H9 (cell line): ENCODE measurements at regions not wholly inside any gene's neighbourhood (a gene's known extent, or its start where the extent isn't known, plus 50 kb on each side); places are given as distances from the start of the nearest gene placed in this dataset.

Experiments
- DNase-seq: peaks from one replicate; pipeline ENCODE4 v3.0.0-alpha.2; 2017
- H2AFZ ChIP-seq: one replicate; pipeline ENCODE4 v1.6.1; 2013; ENCODE audit warnings: mild to moderate bottlenecking, low read length, control low read depth, moderate library complexity
- H2AK5ac ChIP-seq: 2 replicates; pipeline ENCODE4 v1.6.1; 2013; ENCODE audit warnings: low read length, control low read depth, mixed read lengths; ENCODE audit not compliant: insufficient read length
- H2BK120ac ChIP-seq: one replicate; pipeline ENCODE4 v1.6.1; 2013; ENCODE audit warnings: low read depth, mild to moderate bottlenecking, low read length, control low read depth, inconsistent platforms; ENCODE audit not compliant: poor library complexity, severe bottlenecking
- H2BK12ac ChIP-seq: 2 replicates; pipeline ENCODE4 v1.6.1; 2013; ENCODE audit warnings: low read length, control low read depth, mixed read lengths, low read depth; ENCODE audit not compliant: insufficient read length
- H2BK15ac ChIP-seq: 2 replicates; pipeline ENCODE4 v1.6.1; 2013; ENCODE audit warnings: low read depth, low read length, control low read depth
- H2BK20ac ChIP-seq: one replicate; pipeline ENCODE4 v1.6.1; 2013; ENCODE audit warnings: low read depth, mild to moderate bottlenecking, low read length, control low read depth, inconsistent platforms; ENCODE audit not compliant: poor library complexity, severe bottlenecking
- H2BK5ac ChIP-seq: 2 replicates; pipeline ENCODE4 v1.6.1; 2013; ENCODE audit warnings: low read length, control low read depth, mixed read lengths; ENCODE audit not compliant: insufficient read length
- H3K14ac ChIP-seq: 2 replicates; pipeline ENCODE4 v1.6.1; 2013; ENCODE audit warnings: low read length, control low read depth; ENCODE audit not compliant: insufficient read depth
- H3K18ac ChIP-seq: 2 replicates; pipeline ENCODE4 v1.6.1; 2013; ENCODE audit warnings: low read depth, mild to moderate bottlenecking, mixed read lengths, low read length, control low read depth; ENCODE audit not compliant: insufficient read length
- H3K23ac ChIP-seq: 2 replicates; pipeline ENCODE4 v1.6.1; 2013; ENCODE audit warnings: low read length, control low read depth, mixed read lengths, low read depth; ENCODE audit not compliant: insufficient read length
- H3K23me2 ChIP-seq: 2 replicates; pipeline ENCODE4 v1.6.1; 2013; ENCODE audit warnings: low read depth, mild to moderate bottlenecking, mixed read lengths, low read length, control low read depth; ENCODE audit not compliant: insufficient read length, poor library complexity, severe bottlenecking
- H3K27ac ChIP-seq: 2 replicates; pipeline ENCODE4 v1.5.1; 2013; ENCODE audit warnings: low read length, control low read depth, mixed read lengths, low read depth; ENCODE audit not compliant: insufficient read length
- H3K27me3 ChIP-seq: 2 replicates; pipeline ENCODE4 v1.6.1; 2013; ENCODE audit warnings: low read length, control low read depth, inconsistent platforms; ENCODE audit not compliant: insufficient read depth
- H3K4ac ChIP-seq: 2 replicates; pipeline ENCODE4 v1.6.1; 2013; ENCODE audit warnings: low read depth, mild to moderate bottlenecking, control low read depth, inconsistent platforms, low read length, moderate library complexity
- H3K4me1 ChIP-seq: 2 replicates; pipeline ENCODE4 v1.6.1; 2013; ENCODE audit warnings: low read length, control low read depth, inconsistent platforms; ENCODE audit not compliant: insufficient read depth
- H3K4me2 ChIP-seq: 2 replicates; pipeline ENCODE4 v1.6.1; 2013; ENCODE audit warnings: low read length, control low read depth, mixed read lengths; ENCODE audit not compliant: insufficient read length, insufficient read depth
- H3K56ac ChIP-seq: 2 replicates; pipeline ENCODE4 v1.6.1; 2013; ENCODE audit warnings: low read depth, mild to moderate bottlenecking, mixed read lengths, low read length, control low read depth; ENCODE audit not compliant: insufficient read length
- H3K79me1 ChIP-seq: 2 replicates; pipeline ENCODE4 v1.6.1; 2013; ENCODE audit warnings: low read depth, mild to moderate bottlenecking, moderate library complexity, low read length, control low read depth, inconsistent platforms; ENCODE audit not compliant: insufficient read depth, poor library complexity, severe bottlenecking
- H3K79me2 ChIP-seq: 2 replicates; pipeline ENCODE4 v1.6.1; 2013; ENCODE audit warnings: low read length, control low read depth, inconsistent platforms; ENCODE audit not compliant: insufficient read depth
- H3K9ac ChIP-seq: 2 replicates; pipeline ENCODE4 v1.6.1; 2013; ENCODE audit warnings: low read length, control low read depth, mixed read lengths; ENCODE audit not compliant: insufficient read length; ENCODE audit errors: extremely low read depth
- H3K9me3 ChIP-seq: one replicate; pipeline ENCODE4 v1.6.1; 2013; ENCODE audit warnings: low read depth, low read length, inconsistent platforms; ENCODE audit not compliant: control insufficient read depth
- H3T11ph ChIP-seq: one replicate; pipeline ENCODE4 v1.6.1; 2013; ENCODE audit warnings: mild to moderate bottlenecking, low read length, control low read depth, inconsistent platforms
- H4K20me1 ChIP-seq: one replicate; pipeline ENCODE4 v1.6.1; 2013; ENCODE audit not compliant: control insufficient read depth, insufficient read length, insufficient read depth
- H4K5ac ChIP-seq: 2 replicates; pipeline ENCODE4 v1.6.1; 2013; ENCODE audit warnings: low read depth, mild to moderate bottlenecking, mixed read lengths, low read length, control low read depth; ENCODE audit not compliant: insufficient read length
- H4K8ac ChIP-seq: replicated peaks from 2 replicates; pipeline ENCODE4 v1.6.1; 2013; ENCODE audit warnings: low read length, control low read depth, mixed read lengths, low read depth; ENCODE audit not compliant: insufficient read length
- H4K91ac ChIP-seq: 2 replicates; pipeline ENCODE4 v1.6.1; 2013; ENCODE audit warnings: low read depth, mild to moderate bottlenecking, moderate library complexity, mixed read lengths, low read length, control low read depth; ENCODE audit not compliant: insufficient read length
- H3K27ac Mint-ChIP-seq, 3 experiments: 2 replicates in 2 of 3; 3 replicates in 1 of 3; pipeline ENCODE4 v1.8.0; 2020 to 2021; ENCODE audit warnings: mixed read lengths in 3 of 3, mild to moderate bottlenecking in 1 of 3, moderate library complexity in 1 of 3
- H3K27me3 Mint-ChIP-seq: 2 replicates; pipeline ENCODE4 v1.8.0; 2021; ENCODE audit warnings: low read depth, mild to moderate bottlenecking, moderate library complexity, mixed read lengths
- H3K36me3 Mint-ChIP-seq, 3 experiments: 2 replicates in 2 of 3; 3 replicates in 1 of 3; pipeline ENCODE4 v1.8.0; 2020 to 2021; ENCODE audit warnings: low read depth in 3 of 3, mixed read lengths in 3 of 3; ENCODE audit not compliant: insufficient read depth in 1 of 3
- H3K4me1 Mint-ChIP-seq, 2 experiments: 2 replicates each; pipeline ENCODE4 v1.8.0; 2020; ENCODE audit warnings: mixed read lengths in 2 of 2
- H3K4me3 Mint-ChIP-seq, 2 experiments: 2 replicates in 1 of 2; 3 replicates in 1 of 2; pipeline ENCODE4 v1.8.0; 2020 to 2021; ENCODE audit warnings: mild to moderate bottlenecking in 2 of 2, mixed read lengths in 2 of 2, moderate library complexity in 1 of 2
- H3K9me3 Mint-ChIP-seq, 2 experiments: 2 replicates in 1 of 2; 3 replicates in 1 of 2; pipeline ENCODE4 v1.8.0; 2020; ENCODE audit warnings: mild to moderate bottlenecking in 2 of 2, mixed read lengths in 2 of 2, moderate library complexity in 1 of 2
- WGBS: extraction: QIAGEN DNeasy Blood & Tissue Kit; methylation state at CpG from one replicate; pipeline ENCODE4 v1.1.7; 2013; ENCODE audit warnings: missing lambda C conversion rate, low lambda C conversion rate, mixed read lengths; ENCODE audit not compliant: insufficient read length; ENCODE audit errors: extremely low coverage; 5-methylcytosine and 5-hydroxymethylcytosine counted together
- TF ChIP-seq, protein P1 (sequence below): fragments of 200-600 bp; sonication (generic); conservative IDR thresholded peaks from 3 replicates; pipeline ENCODE4 v1.8.0; 2021; ENCODE audit warnings: antibody characterized with exemption, mild to moderate bottlenecking

- no peak for DNase-seq
- H4K91ac ChIP-seq, result no peak overlapping the region
- no peak overlapping the region for H3K18ac ChIP-seq
- H3K9ac ChIP-seq, result no peak overlapping the region
- H3K27me3 ChIP-seq, result no peaks in the 10 kb centered on the region
- Mint-ChIP-seq H3K9me3 (peaks cover 5% of the 10 kb centered on the region in 2 experiments; a peak in 4 of 5 replicates), H3K4me3 (no peak overlapping the region), H3K36me3 (peaks cover 0 to 12% (median 2%) of the 10 kb centered on the region in 3 experiments; a peak in 2 of 7 replicates), H3K4me1 (peaks cover 10 to 11% of the 10 kb centered on the region in 2 experiments), H3K27me3 (no peaks in the 10 kb centered on the region), H3K27ac (no peak overlapping the region; a peak in 1 of 7 replicates)
- no CpG with 5 or more reads among the region's 17 CpGs for WGBS
- no peaks in the 10 kb centered on the region for H3K4me1 ChIP-seq
- TF ChIP-seq, protein P1, sequence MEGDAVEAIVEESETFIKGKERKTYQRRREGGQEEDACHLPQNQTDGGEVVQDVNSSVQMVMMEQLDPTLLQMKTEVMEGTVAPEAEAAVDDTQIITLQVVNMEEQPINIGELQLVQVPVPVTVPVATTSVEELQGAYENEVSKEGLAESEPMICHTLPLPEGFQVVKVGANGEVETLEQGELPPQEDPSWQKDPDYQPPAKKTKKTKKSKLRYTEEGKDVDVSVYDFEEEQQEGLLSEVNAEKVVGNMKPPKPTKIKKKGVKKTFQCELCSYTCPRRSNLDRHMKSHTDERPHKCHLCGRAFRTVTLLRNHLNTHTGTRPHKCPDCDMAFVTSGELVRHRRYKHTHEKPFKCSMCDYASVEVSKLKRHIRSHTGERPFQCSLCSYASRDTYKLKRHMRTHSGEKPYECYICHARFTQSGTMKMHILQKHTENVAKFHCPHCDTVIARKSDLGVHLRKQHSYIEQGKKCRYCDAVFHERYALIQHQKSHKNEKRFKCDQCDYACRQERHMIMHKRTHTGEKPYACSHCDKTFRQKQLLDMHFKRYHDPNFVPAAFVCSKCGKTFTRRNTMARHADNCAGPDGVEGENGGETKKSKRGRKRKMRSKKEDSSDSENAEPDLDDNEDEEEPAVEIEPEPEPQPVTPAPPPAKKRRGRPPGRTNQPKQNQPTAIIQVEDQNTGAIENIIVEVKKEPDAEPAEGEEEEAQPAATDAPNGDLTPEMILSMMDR, result no peak
- no peak overlapping the region for H3K27ac ChIP-seq
- H3K79me2 ChIP-seq, result no peaks in the 10 kb centered on the region
- no peak overlapping the region for H2AK5ac ChIP-seq
- no peak overlapping the region for H2BK120ac ChIP-seq
- H2BK5ac ChIP-seq, result no peak overlapping the region
- no peak overlapping the region for H3K14ac ChIP-seq
- H2BK15ac ChIP-seq, result no peak overlapping the region
- no peak overlapping the region for H4K5ac ChIP-seq
- no peak overlapping the region for H3K4me2 ChIP-seq
- H2AFZ ChIP-seq, result no peak overlapping the region
- no peak overlapping the region for H4K8ac ChIP-seq
- H3K23me2 ChIP-seq, result no peaks in the 10 kb centered on the region
- no peak overlapping the region for H3K4ac ChIP-seq
- no peak overlapping the region for H2BK12ac ChIP-seq
- H3K23ac ChIP-seq, result no peak overlapping the region
- no peak overlapping the region for H3K56ac ChIP-seq
- no peaks in the 10 kb centered on the region for H3K79me1 ChIP-seq
- H4K20me1 ChIP-seq, result no peaks in the 10 kb centered on the region
- no peaks in the 10 kb centered on the region for H3K9me3 ChIP-seq
- no peak overlapping the region for H3T11ph ChIP-seq
- H2BK20ac ChIP-seq, result no peak overlapping the region
These were observed 397.8 kb upstream of the ZNF507 start for GRCh38 chr19:31947436-31948115.
